H54 (cell line): ENCODE measurements at regions not wholly inside any gene's neighbourhood (a gene's known extent, or its start where the extent isn't known, plus 50 kb on each side); places are given as distances from the start of the nearest gene placed in this dataset.
A peak's percentile ranks its signal among the peaks of the same experiment; 100 is the strongest.
"Not testable (repeated sequence)": the region's sequence is repeated elsewhere in the genome, so short reads cannot be mapped to it uniquely, and the experiment has no call there.

Experiments
- DNase-seq: peaks from one replicate; pipeline ENCODE4 v3.0.0; 2011; ENCODE audit warnings: low spot score, mixed read lengths; ENCODE audit not compliant: insufficient read length
- FAIRE-seq: peaks from 3 replicates; lab custom pipeline; 2011; peaks lifted over from hg19 to GRCh38; lab: Jason Lieb, UNC
- POLR2A ChIP-seq: IDR thresholded peaks from 2 replicates; pipeline ENCODE4 v1.6.1; 2011; ENCODE audit warnings: low read depth, mild to moderate bottlenecking, low read length

GRCh38 chr12:111261911-111262676, 106.8 kb downstream of the PHETA1 start:
- FAIRE-seq (no peak), DNase-seq (no peak)
- no peak for TF ChIP-seq POLR2A

GRCh38 chr12:111260732-111261131, 108.2 kb downstream of the PHETA1 start:
- TF ChIP-seq POLR2A, result no peak
- DNase-seq, result no peak
- FAIRE-seq, result no peak

GRCh38 chr12:111259231-111259630, 109.7 kb downstream of the PHETA1 start:
- FAIRE-seq (no peak), DNase-seq (no peak)
- no peak for TF ChIP-seq POLR2A

DNA sequence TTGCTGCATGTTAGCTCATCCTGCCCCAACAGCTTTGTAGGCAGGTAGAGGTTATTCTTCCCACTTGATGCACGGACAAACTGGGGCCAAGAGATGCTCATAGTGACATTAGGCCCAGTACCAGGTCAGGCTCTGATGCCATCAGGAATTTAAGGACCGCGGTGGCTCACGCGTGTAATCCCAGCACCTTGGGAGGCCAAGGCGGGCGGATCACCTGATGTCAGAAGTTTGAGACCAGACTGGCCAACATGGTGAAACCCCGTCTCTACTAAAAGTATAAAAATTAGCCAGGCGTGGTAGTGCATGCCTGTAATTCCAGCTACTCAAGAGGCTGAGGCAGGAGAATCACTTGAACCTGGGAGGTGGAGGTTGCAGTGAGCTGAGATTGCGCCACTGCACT, 110.8 kb downstream of the PHETA1 start:
- DNase-seq, FAIRE-seq: not testable (repeated sequence)

DNA sequence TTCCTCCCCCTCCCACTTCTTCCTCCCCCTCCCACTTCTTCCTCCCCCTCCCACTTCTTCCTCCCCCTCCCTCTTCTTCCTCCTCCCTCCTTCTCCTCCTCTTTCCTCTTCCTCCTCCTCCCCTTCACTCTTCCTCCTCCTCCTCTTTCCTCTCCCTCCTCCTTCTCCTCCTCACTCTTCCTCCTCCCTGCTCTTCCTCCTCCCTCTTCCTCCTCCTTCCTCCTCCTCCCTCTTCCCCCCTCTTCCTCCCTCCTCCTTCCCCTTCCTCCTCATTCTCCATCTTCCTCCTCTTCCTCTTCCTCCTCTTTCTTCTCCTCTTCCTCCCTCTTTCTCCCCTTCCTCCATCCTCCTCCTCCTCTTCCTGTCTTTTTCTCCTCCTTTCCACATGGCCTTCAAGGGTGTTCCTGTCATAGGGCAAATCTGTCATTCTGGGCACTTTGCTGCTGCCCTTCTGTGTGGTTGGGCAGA, 111.4 kb downstream of the PHETA1 start:
- no peak for DNase-seq
- TF ChIP-seq POLR2A, result no peak
- FAIRE-seq, result no peak

- DNase-seq (no peak), FAIRE-seq (no peak)
- no peak for TF ChIP-seq POLR2A
Measured at GRCh38 chr12:111256629-111257434, 112.1 kb downstream of the PHETA1 start.

- no peak for TF ChIP-seq POLR2A
- FAIRE-seq (no peak), DNase-seq (no peak)
Measured at GRCh38 chr12:111255261-111255660, 113.6 kb downstream of the PHETA1 start.

DNA sequence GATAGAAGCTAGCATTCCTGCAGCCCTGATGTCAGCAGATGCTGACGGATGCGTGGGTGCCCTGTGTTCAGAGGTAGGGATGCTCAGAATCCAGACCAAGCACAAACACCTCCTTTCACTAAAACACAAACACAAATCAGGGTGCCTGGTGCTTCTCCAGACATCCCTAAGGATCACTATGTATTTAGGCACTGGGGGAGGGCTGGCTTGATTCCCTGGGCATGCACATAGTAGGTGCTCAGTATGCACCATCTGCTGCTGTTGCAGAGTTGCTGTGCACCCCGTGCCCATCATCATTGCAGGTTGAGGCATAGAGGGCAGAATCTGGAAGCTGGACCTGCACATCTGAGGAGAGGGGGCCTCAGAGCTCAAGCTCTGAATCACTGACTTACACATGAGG, 114.8 kb downstream of the PHETA1 start:
- FAIRE-seq (no peak), DNase-seq (no peak)
- no peak for TF ChIP-seq POLR2A

DNA sequence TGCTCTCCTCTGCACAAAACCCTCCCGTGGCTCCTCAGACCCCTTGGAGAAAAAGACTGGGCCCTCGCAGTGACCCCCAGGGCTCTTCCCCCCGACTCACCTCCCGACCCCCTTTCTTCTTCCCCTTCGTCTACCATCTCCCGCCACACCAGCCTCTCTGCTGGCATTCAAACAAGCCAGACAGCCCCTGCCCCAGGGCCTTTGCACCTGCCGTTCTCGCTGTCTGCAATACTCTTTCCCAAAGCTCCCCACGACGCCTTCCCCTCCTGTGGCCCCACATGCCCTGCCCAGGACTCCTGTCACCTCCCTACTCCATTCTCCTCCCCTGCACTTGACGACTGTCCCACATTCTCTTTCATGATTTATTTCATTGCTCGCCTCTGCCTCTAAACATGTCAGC, 115.7 kb downstream of the PHETA1 start:
- no peak for FAIRE-seq
- TF ChIP-seq POLR2A, result no peak
- DNase-seq, result no peak

- no peak for FAIRE-seq
- TF ChIP-seq POLR2A, result no peak
- DNase-seq, result no peak
Measured at GRCh38 chr12:111251787-111252186, 117.1 kb downstream of the PHETA1 start.

GRCh38 chr12:111251058-111251730, 117.7 kb downstream of the PHETA1 start:
- TF ChIP-seq POLR2A, result no peak
- FAIRE-seq (no peak), DNase-seq (no peak)

GRCh38 chr12:111250251-111250881, 118.5 kb downstream of the PHETA1 start:
- TF ChIP-seq POLR2A, result no peak
- no peak for DNase-seq
- FAIRE-seq, result no peak

GRCh38 chr12:111249757-111250156, 119.1 kb downstream of the PHETA1 start:
- no peak for FAIRE-seq

GRCh38 chr12:111249018-111249370, 119.9 kb downstream of the PHETA1 start:
- FAIRE-seq (no peak), DNase-seq (peak; percentile 26)
- TF ChIP-seq POLR2A, result no peak

More at GRCh38 chr12:111249757-111250156, 119.1 kb downstream of the PHETA1 start:
- no peak for TF ChIP-seq POLR2A
- no peak for DNase-seq
